Lower leg skin (tissue), 4 donors: ENCODE measurements at regions not wholly inside any gene's neighbourhood (a gene's known extent, or its start where the extent isn't known, plus 50 kb on each side); places are given as distances from the start of the nearest gene placed in this dataset.
A peak's percentile ranks its signal among the peaks of the same experiment; 100 is the strongest.

Source experiments
- DNase-seq, 2 donors: peaks; one replicate each; pipeline ENCODE4 v3.0.0-alpha.2; 2019; ENCODE audit warnings: low spot score in 2 of 2
- H3K4me3 ChIP-seq: fragments of 200-600 bp; sonication (generic); 2 replicates; pipeline ENCODE4 v1.5.1; 2017; ENCODE audit warnings: mild to moderate bottlenecking, low read depth; ENCODE audit not compliant: poor library complexity, severe bottlenecking
- POLR2A ChIP-seq, 2 donors: fragments of 450-650 bp; IDR thresholded peaks; one replicate each; pipeline ENCODE4 v1.6.1; 2016 to 2017; ENCODE audit warnings: antibody characterized with exemption in 2 of 2, mild to moderate bottlenecking in 1 of 2, moderate library complexity in 1 of 2
- WGBS, 2 donors: methylation state at CpG; one replicate each; pipeline ENCODE4 v1.1.5; 2018; 5-methylcytosine and 5-hydroxymethylcytosine counted together
- intact Hi-C: fragments of 100-400 bp; cut with DNase I; formaldehyde crosslinking; loops from one replicate; pipeline ENCODE4 v1.15.0; 2023; ENCODE audit warnings: low total_unique reads
- TF ChIP-seq, protein P1 (sequence below), 3 donors: fragments of 450-650 bp; IDR thresholded peaks; one replicate each; pipeline ENCODE4 v1.5.1; 2016; ENCODE audit warnings: antibody characterized with exemption in 3 of 3, mild to moderate bottlenecking in 3 of 3, moderate library complexity in 2 of 3

DNA sequence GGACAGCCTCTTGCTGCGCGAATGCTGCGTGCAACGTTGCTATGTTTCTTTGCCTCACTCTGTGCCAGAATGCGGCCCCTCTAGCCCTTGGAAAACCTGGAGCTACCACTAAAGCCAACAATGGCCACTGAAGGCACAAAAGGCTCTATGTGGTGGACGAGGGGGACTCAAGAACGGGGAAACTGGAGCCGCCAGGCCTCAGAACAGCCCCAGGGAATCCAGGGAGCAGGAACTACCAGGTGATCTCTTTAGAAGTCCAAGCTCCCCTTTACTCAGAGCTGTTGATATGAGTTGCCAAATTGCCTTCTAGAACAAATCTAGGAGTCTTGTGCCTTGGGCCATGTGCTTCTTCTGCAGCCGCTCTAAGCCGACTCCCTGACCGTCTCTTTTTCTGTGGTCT is 113.8 kb upstream of the ERRFI1 start:
- intact Hi-C loops: no loop called here
- TF ChIP-seq, protein P1, sequence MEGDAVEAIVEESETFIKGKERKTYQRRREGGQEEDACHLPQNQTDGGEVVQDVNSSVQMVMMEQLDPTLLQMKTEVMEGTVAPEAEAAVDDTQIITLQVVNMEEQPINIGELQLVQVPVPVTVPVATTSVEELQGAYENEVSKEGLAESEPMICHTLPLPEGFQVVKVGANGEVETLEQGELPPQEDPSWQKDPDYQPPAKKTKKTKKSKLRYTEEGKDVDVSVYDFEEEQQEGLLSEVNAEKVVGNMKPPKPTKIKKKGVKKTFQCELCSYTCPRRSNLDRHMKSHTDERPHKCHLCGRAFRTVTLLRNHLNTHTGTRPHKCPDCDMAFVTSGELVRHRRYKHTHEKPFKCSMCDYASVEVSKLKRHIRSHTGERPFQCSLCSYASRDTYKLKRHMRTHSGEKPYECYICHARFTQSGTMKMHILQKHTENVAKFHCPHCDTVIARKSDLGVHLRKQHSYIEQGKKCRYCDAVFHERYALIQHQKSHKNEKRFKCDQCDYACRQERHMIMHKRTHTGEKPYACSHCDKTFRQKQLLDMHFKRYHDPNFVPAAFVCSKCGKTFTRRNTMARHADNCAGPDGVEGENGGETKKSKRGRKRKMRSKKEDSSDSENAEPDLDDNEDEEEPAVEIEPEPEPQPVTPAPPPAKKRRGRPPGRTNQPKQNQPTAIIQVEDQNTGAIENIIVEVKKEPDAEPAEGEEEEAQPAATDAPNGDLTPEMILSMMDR (IDR thresholded peaks at IDR 0.05): no peak
- TF ChIP-seq POLR2A (IDR thresholded peaks at IDR 0.05): no peak
- 95 to 97% methylated on average over 11 of the region's 11 CpGs for WGBS, 2 donors

DNA sequence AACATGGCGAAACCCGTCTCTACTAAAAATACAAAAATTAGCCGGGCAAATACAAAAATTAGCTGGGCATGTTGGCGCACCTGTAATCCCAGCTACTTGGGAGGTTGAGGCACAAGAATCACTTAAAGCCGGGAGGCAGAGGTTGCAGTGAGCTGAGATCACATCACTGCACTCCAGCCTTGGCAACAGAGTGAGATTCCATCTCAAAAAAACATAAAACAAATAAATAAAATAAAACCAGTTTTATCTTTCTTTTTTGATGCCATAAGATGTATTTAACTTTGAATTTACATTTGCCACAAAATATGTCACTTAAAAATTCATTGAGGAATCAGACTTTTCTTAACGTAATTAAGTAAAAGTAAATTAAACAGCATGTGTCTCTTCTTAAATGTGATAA is 113.3 kb upstream of the ERRFI1 start:
- intact Hi-C loops: no loop called here
- WGBS, 2 donors: 90 to 92% methylated on average over 6 of the region's 6 CpGs
- no peak overlapping the region for H3K4me3 ChIP-seq
- no peak for DNase-seq
- TF ChIP-seq, protein P1 (IDR thresholded peaks at IDR 0.05): no peak
- no peak for TF ChIP-seq POLR2A (IDR thresholded peaks at IDR 0.05)

More for the DNA sequence above, 113.8 kb upstream of the ERRFI1 start:
- no peak overlapping the region for H3K4me3 ChIP-seq
- no peak for DNase-seq

DNA sequence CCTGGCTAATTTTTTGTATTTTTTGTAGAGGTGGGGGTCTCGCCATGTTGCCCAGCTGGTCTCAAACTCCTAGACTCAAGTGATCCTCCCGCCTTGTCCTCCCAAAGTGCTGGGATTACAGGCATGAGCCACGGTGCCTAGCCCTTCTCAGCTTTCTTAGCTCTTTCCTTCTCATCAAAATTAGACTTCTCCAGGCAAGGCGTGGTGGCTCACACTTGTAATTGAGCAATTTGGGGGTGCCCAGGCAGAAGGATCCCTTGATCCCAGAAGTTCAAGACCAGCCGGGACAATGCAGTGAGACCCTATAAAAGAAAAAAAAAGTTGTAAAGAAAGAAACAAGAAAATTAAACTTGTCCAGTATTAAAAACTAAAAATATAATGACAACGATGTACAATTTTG is 112.6 kb upstream of the ERRFI1 start:
- WGBS, 2 donors: 94% methylated on average over 6 of the region's 6 CpGs
- TF ChIP-seq POLR2A (IDR thresholded peaks at IDR 0.05): no peak
- TF ChIP-seq, protein P1 (IDR thresholded peaks at IDR 0.05): no peak
- intact Hi-C loops: no loop called here
- DNase-seq: no peak
- H3K4me3 ChIP-seq: no peak overlapping the region

- TF ChIP-seq POLR2A (IDR thresholded peaks at IDR 0.05): no peak
- TF ChIP-seq, protein P1 (IDR thresholded peaks at IDR 0.05): no peak
- WGBS, 2 donors: 40 to 52% methylated on average over 13 of the region's 13 CpGs
- peak in 1 of 2 donors; percentile 60 for DNase-seq
- intact Hi-C loops: no loop called here
- no peak overlapping the region for H3K4me3 ChIP-seq
Observed at GRCh38 chr1:8137481-8138244, 111.6 kb upstream of the ERRFI1 start.

DNA sequence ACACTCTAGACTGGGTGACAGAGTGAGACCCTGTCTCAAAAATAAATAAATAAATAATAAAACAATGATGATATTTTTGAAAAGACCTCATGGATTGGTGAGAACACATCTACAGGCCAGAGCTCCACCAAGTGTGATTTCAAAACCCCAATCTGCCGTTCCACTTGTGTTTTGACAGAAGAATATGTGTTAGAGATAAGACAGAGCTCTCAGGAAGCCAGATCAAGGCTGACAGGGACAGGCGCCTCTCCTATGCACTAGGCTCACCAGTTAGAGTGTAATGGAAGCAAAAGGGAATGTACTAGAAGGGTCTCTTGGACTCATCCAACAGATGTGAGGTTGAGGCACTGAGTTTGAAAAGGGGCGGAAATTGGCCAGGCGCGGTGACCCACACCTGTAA is 110.7 kb upstream of the ERRFI1 start:
- no peak overlapping the region for H3K4me3 ChIP-seq
- intact Hi-C loops: no loop called here
- WGBS, 2 donors: 89 to 97% methylated on average over 5 of the region's 5 CpGs
- no peak for DNase-seq
- TF ChIP-seq, protein P1 (IDR thresholded peaks at IDR 0.05): no peak
- TF ChIP-seq POLR2A (IDR thresholded peaks at IDR 0.05): no peak

GRCh38 chr1:8135250-8135649 is 109.1 kb upstream of the ERRFI1 start:
- 82 to 84% methylated on average over 7 of the region's 7 CpGs for WGBS, 2 donors
- H3K4me3 ChIP-seq: no peak overlapping the region
- DNase-seq: no peak
- intact Hi-C loops: no loop called here
- TF ChIP-seq, protein P1 (IDR thresholded peaks at IDR 0.05): no peak
- no peak for TF ChIP-seq POLR2A (IDR thresholded peaks at IDR 0.05)
